HTR-8/SVneo (cell line): ENCODE measurements at regions not wholly inside any gene's neighbourhood (a gene's known extent, or its start where the extent isn't known, plus 50 kb on each side); places are given as distances from the start of the nearest gene placed in this dataset.

ENCODE experiments used
- DNase-seq: peaks from one replicate; pipeline ENCODE4 v3.0.0; 2011; ENCODE audit warnings: low spot score, mixed read lengths; ENCODE audit not compliant: insufficient read length
- FAIRE-seq: peaks from 2 replicates; lab custom pipeline; 2011; peaks lifted over from hg19 to GRCh38; lab: Jason Lieb, UNC

- DNase-seq (no peak), FAIRE-seq (no peak)
Observed at GRCh38 chr11:69983897-69984438, 94.1 kb upstream of the ANO1 start.

GRCh38 chr11:69984457-69985261 lies 93.5 kb upstream of the ANO1 start:
- FAIRE-seq (no peak), DNase-seq (no peak)

GRCh38 chr11:69985331-69985640 lies 92.8 kb upstream of the ANO1 start:
- no peak for FAIRE-seq

GRCh38 chr11:69985641-69986439 lies 92.3 kb upstream of the ANO1 start:
- DNase-seq, result no peak
- no peak for FAIRE-seq

More at GRCh38 chr11:69985331-69985640, 92.8 kb upstream of the ANO1 start:
- DNase-seq, result no peak

- FAIRE-seq (no peak), DNase-seq (no peak)
Observed at GRCh38 chr11:69986440-69986787, 91.7 kb upstream of the ANO1 start.

GRCh38 chr11:69986830-69987229 lies 91.3 kb upstream of the ANO1 start:
- FAIRE-seq (no peak), DNase-seq (no peak)

GRCh38 chr11:69992026-69992425 lies 86.1 kb upstream of the ANO1 start:
- FAIRE-seq, result no peak
- DNase-seq, result no peak

- no peak for DNase-seq
- no peak for FAIRE-seq
Observed at GRCh38 chr11:69992943-69993694, 85.0 kb upstream of the ANO1 start.

- DNase-seq, result no peak
- FAIRE-seq, result no peak
Observed at GRCh38 chr11:69994810-69995209, 83.3 kb upstream of the ANO1 start.

- DNase-seq, result no peak
- FAIRE-seq, result no peak
Observed at GRCh38 chr11:69995697-69996096, 82.4 kb upstream of the ANO1 start.

- no peak for FAIRE-seq
- no peak for DNase-seq
Observed at GRCh38 chr11:69996451-69996850, 81.7 kb upstream of the ANO1 start.

- DNase-seq (no peak), FAIRE-seq (no peak)
Observed at GRCh38 chr11:69997352-69997751, 80.8 kb upstream of the ANO1 start.

- DNase-seq, result no peak
- FAIRE-seq, result no peak
Observed at GRCh38 chr11:69999721-70000120, 78.4 kb upstream of the ANO1 start.

- DNase-seq (no peak), FAIRE-seq (no peak)
Observed at GRCh38 chr11:70000228-70000627, 77.9 kb upstream of the ANO1 start.

GRCh38 chr11:70001246-70001645 lies 76.9 kb upstream of the ANO1 start:
- DNase-seq, result no peak
- FAIRE-seq, result no peak

- DNase-seq, result no peak
- FAIRE-seq, result peak; percentile 38
Observed at GRCh38 chr11:70002433-70002832, 75.7 kb upstream of the ANO1 start.

- no peak for FAIRE-seq
- peak; percentile 31 for DNase-seq
Observed at GRCh38 chr11:70005107-70005818, 72.9 kb upstream of the ANO1 start.

- DNase-seq (no peak), FAIRE-seq (no peak)
Observed at GRCh38 chr11:70007796-70008195, 70.3 kb upstream of the ANO1 start.

- peak; percentile 78 for FAIRE-seq
- DNase-seq, result no peak
Observed at GRCh38 chr11:70010774-70011173, 67.3 kb upstream of the ANO1 start.

GRCh38 chr11:70012134-70012733 lies 65.9 kb upstream of the ANO1 start:
- no peak for DNase-seq
- peak; percentile 70 for FAIRE-seq
